HG03521 (cell line): ENCODE measurements at regions not wholly inside any gene's neighbourhood (a gene's known extent, or its start where the extent isn't known, plus 50 kb on each side); places are given as distances from the start of the nearest gene placed in this dataset.

ENCODE experiments used
- ATAC-seq: cut with Tn5 transposase; IDR thresholded peaks from one replicate; pipeline ENCODE4 v1.9.1; 2021; ENCODE audit warnings: mild to moderate bottlenecking, moderate library complexity; ENCODE audit not compliant: unreplicated experiment

GRCh38 chr4:155616117-155616516 lies 50.5 kb upstream of the GUCY1A1 start:
- ATAC-seq, result no peak

- ATAC-seq, result no peak
These were observed 51.4 kb upstream of the GUCY1A1 start for GRCh38 chr4:155615081-155615887.

- ATAC-seq, result no peak
These were observed 52.4 kb upstream of the GUCY1A1 start for GRCh38 chr4:155614111-155614762.

- no peak for ATAC-seq
These were observed 54.6 kb upstream of the GUCY1A1 start for GRCh38 chr4:155612074-155612473.

- no peak for ATAC-seq
These were observed 55.1 kb upstream of the GUCY1A1 start for GRCh38 chr4:155611501-155611900.

GRCh38 chr4:155610143-155610542 lies 56.5 kb upstream of the GUCY1A1 start:
- no peak for ATAC-seq

- peak; percentile 61 for ATAC-seq
These were observed 57.1 kb upstream of the GUCY1A1 start for GRCh38 chr4:155609455-155610059.

- ATAC-seq, result no peak
These were observed 58.3 kb upstream of the GUCY1A1 start for GRCh38 chr4:155608225-155608885.

GRCh38 chr4:155607481-155607880 lies 59.2 kb upstream of the GUCY1A1 start:
- no peak for ATAC-seq

GRCh38 chr4:155604718-155605626 lies 61.7 kb upstream of the GUCY1A1 start:
- ATAC-seq, result no peak

- no peak for ATAC-seq
These were observed 63.2 kb upstream of the GUCY1A1 start for GRCh38 chr4:155603360-155603891.

- no peak for ATAC-seq
These were observed 64.1 kb upstream of the GUCY1A1 start for GRCh38 chr4:155602351-155603140.

- ATAC-seq, result no peak
These were observed 66.4 kb upstream of the GUCY1A1 start for GRCh38 chr4:155600244-155600643.

- ATAC-seq, result no peak
These were observed 67.1 kb upstream of the GUCY1A1 start for GRCh38 chr4:155599596-155599995.

GRCh38 chr4:155599085-155599484 lies 67.6 kb upstream of the GUCY1A1 start:
- ATAC-seq, result no peak

GRCh38 chr4:155597933-155598451 lies 68.7 kb upstream of the GUCY1A1 start:
- ATAC-seq, result no peak

GRCh38 chr4:155597281-155597680 lies 69.4 kb upstream of the GUCY1A1 start:
- ATAC-seq, result no peak

GRCh38 chr4:155593793-155594192 lies 72.9 kb upstream of the GUCY1A1 start:
- ATAC-seq, result no peak

GRCh38 chr4:155592938-155593297 lies 73.7 kb upstream of the GUCY1A1 start:
- no peak for ATAC-seq
